Liver (tissue), 8 donors: ENCODE measurements at regions not wholly inside any gene's neighbourhood (a gene's known extent, or its start where the extent isn't known, plus 50 kb on each side); places are given as distances from the start of the nearest gene placed in this dataset.
A peak's percentile ranks its signal among the peaks of the same experiment; 100 is the strongest.

Experiments
- DNase-seq: peaks from one replicate; pipeline ENCODE4 v3.0.0-alpha.2; 2017; ENCODE audit warnings: low spot score
- H3K27ac ChIP-seq, 2 donors: one replicate each; pipeline ENCODE4 v1.7.0; 2013; ENCODE audit warnings: inconsistent platforms in 2 of 2, low read length in 2 of 2, control low read depth in 1 of 2, low read depth in 1 of 2, mild to moderate bottlenecking in 1 of 2
- H3K27me3 ChIP-seq, 4 donors: one replicate each; pipeline versions ENCODE4 v1.6.1 to v1.7.0; 2013; ENCODE audit warnings: low read length in 3 of 4, inconsistent platforms in 1 of 4, mild to moderate bottlenecking in 1 of 4, moderate library complexity in 1 of 4; ENCODE audit not compliant: control insufficient read depth in 4 of 4, insufficient read depth in 4 of 4
- H3K36me3 ChIP-seq, 4 donors: one replicate each; pipeline versions ENCODE4 v1.6.1 to v1.7.0; 2013; ENCODE audit warnings: low read length in 3 of 4, mild to moderate bottlenecking in 3 of 4, low read depth in 1 of 4, moderate library complexity in 1 of 4; ENCODE audit not compliant: control insufficient read depth in 4 of 4, insufficient read depth in 3 of 4
- H3K4me1 ChIP-seq, 4 donors: one replicate each; pipeline versions ENCODE4 v1.6.1 to v1.7.0; 2013; ENCODE audit warnings: low read length in 3 of 4, mild to moderate bottlenecking in 3 of 4, moderate library complexity in 1 of 4; ENCODE audit not compliant: control insufficient read depth in 4 of 4, insufficient read depth in 4 of 4
- H3K4me3 ChIP-seq, 3 donors: one replicate each; pipeline versions ENCODE4 v1.6.1 to v1.7.0; 2013; ENCODE audit warnings: low read length in 3 of 3, control low read depth in 1 of 3, low read depth in 1 of 3, mild to moderate bottlenecking in 1 of 3
- H3K9ac ChIP-seq, 2 donors: one replicate each; pipeline ENCODE4 v1.7.0; 2013; ENCODE audit warnings: low read length in 2 of 2, mild to moderate bottlenecking in 2 of 2, moderate library complexity in 2 of 2, control low read depth in 1 of 2, low read depth in 1 of 2
- H3K9me3 ChIP-seq, 4 donors: one replicate each; pipeline versions ENCODE4 v1.6.1 to v1.7.0; 2013; ENCODE audit warnings: low read length in 3 of 4; ENCODE audit not compliant: control insufficient read depth in 4 of 4
- EGR1 ChIP-seq, 2 donors: IDR thresholded peaks; 2 replicates each; pipeline ENCODE4 v1.6.1; 2016 to 2018; ENCODE audit warnings: antibody characterized with exemption in 2 of 2, low read depth in 2 of 2
- FOXA1 ChIP-seq: IDR thresholded peaks from 2 replicates; pipeline ENCODE4 v1.6.1; 2016; ENCODE audit warnings: antibody characterized with exemption
- FOXA2 ChIP-seq: IDR thresholded peaks from 2 replicates; pipeline ENCODE4 v1.6.1; 2016; ENCODE audit warnings: antibody characterized with exemption
- GABPA ChIP-seq, 2 donors: IDR thresholded peaks in 1 of 2; conservative IDR thresholded peaks in 1 of 2; 2 replicates each; pipeline ENCODE4 v1.6.1; 2016; ENCODE audit warnings: antibody characterized with exemption in 2 of 2, mild to moderate bottlenecking in 1 of 2, moderate library complexity in 1 of 2
- HNF4A ChIP-seq, 2 donors: conservative IDR thresholded peaks; 2 replicates each; pipeline ENCODE4 v1.6.1; 2016; ENCODE audit warnings: antibody characterized with exemption in 2 of 2, mild to moderate bottlenecking in 2 of 2
- HNF4G ChIP-seq: IDR thresholded peaks from 2 replicates; pipeline ENCODE4 v1.6.1; 2016; ENCODE audit warnings: antibody characterized with exemption
- JUND ChIP-seq, 2 donors: IDR thresholded peaks; 2 replicates each; pipeline ENCODE4 v1.6.1; 2016; ENCODE audit warnings: antibody characterized with exemption in 2 of 2
- NR2F2 ChIP-seq: IDR thresholded peaks from 2 replicates; pipeline ENCODE4 v1.6.1; 2016; ENCODE audit warnings: antibody characterized with exemption
- RAD21 ChIP-seq, 2 donors: IDR thresholded peaks; 2 replicates each; pipeline ENCODE4 v1.6.1; 2016; ENCODE audit warnings: antibody characterized with exemption in 2 of 2, mild to moderate bottlenecking in 2 of 2
- REST ChIP-seq: IDR thresholded peaks from 2 replicates; pipeline ENCODE4 v1.6.1; 2016; ENCODE audit warnings: antibody characterized with exemption, mild to moderate bottlenecking
- RXRA ChIP-seq, 2 donors: IDR thresholded peaks; 2 replicates each; pipeline ENCODE4 v1.6.1; 2017 to 2018; ENCODE audit warnings: antibody characterized with exemption in 2 of 2, mild to moderate bottlenecking in 1 of 2
- SP1 ChIP-seq: IDR thresholded peaks from 2 replicates; pipeline ENCODE4 v1.6.1; 2018; ENCODE audit warnings: antibody characterized with exemption, mild to moderate bottlenecking
- TAF1 ChIP-seq: conservative IDR thresholded peaks from 2 replicates; pipeline ENCODE4 v1.6.1; 2016; ENCODE audit warnings: antibody characterized with exemption, mild to moderate bottlenecking
- YY1 ChIP-seq: IDR thresholded peaks from 2 replicates; pipeline ENCODE4 v1.6.1; 2016; ENCODE audit warnings: antibody characterized with exemption, mild to moderate bottlenecking
- WGBS: extraction: QIAGEN DNeasy Blood & Tissue Kit; methylation state at CpG from one replicate; pipeline ENCODE4 v1.1.7; 2013; 5-methylcytosine and 5-hydroxymethylcytosine counted together
- TF ChIP-seq, protein P1 (sequence below): fragments of 150-350 bp; IDR thresholded peaks from 2 replicates; pipeline ENCODE4 v1.5.1; 2017; ENCODE audit warnings: improper control_type of control experiment, low read depth, low read length; ENCODE audit not compliant: missing input control
- TF ChIP-seq, protein P2 (sequence below): IDR thresholded peaks from 2 replicates; pipeline ENCODE4 v1.6.1; 2016; ENCODE audit warnings: antibody characterized with exemption
- TF ChIP-seq, protein P3 (sequence below): IDR thresholded peaks from 2 replicates; pipeline ENCODE4 v1.6.1; 2016; ENCODE audit warnings: antibody characterized with exemption
- TF ChIP-seq, protein P4 (sequence below): IDR thresholded peaks from 2 replicates; pipeline ENCODE4 v1.6.1; 2016; ENCODE audit warnings: antibody characterized with exemption
- donor health status: healthy.
- donor health status: healthy.
- donor health status: healthy.
- donor health status: healthy.
- donor health status: healthy.

DNA sequence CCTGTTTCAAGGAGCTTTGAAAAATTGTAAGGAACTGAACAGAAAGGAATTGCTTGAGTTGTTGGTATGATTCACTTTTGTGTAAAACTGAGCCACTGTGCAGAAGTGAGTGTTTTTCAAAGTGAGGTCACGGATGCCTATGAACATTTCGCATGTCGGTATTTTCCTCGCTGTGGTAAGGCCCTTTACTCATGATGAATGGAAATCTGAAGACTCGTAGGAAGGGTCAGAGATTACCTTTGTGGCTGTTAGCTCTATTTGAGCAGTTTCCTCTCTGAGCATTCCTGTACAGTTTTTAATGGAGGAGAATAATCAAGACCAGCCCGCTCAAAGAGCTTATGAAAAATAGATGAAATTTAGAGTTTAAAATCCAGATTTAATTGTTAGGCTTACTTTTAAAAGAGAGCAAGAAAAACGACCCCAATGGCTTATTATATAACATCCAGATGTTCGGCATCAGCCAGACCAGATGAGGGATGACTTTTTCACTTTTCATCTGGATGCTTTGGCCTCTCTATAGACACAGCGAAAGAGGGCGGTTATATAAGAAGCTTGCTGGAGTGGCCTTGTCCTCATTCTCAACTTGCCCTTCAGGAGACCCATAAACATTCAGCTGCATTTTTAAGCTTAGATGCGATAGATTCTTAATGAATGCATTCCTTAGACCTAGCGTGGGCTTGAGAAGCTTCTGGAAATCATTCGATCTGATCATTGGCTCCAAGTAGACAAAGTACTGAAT, 99.5 kb downstream of the CD83 start (continued):
- TF ChIP-seq, protein P1, sequence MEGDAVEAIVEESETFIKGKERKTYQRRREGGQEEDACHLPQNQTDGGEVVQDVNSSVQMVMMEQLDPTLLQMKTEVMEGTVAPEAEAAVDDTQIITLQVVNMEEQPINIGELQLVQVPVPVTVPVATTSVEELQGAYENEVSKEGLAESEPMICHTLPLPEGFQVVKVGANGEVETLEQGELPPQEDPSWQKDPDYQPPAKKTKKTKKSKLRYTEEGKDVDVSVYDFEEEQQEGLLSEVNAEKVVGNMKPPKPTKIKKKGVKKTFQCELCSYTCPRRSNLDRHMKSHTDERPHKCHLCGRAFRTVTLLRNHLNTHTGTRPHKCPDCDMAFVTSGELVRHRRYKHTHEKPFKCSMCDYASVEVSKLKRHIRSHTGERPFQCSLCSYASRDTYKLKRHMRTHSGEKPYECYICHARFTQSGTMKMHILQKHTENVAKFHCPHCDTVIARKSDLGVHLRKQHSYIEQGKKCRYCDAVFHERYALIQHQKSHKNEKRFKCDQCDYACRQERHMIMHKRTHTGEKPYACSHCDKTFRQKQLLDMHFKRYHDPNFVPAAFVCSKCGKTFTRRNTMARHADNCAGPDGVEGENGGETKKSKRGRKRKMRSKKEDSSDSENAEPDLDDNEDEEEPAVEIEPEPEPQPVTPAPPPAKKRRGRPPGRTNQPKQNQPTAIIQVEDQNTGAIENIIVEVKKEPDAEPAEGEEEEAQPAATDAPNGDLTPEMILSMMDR: no peak
- TF ChIP-seq HNF4A (conservative IDR thresholded peaks at IDR 0.05) (no peak), GABPA (IDR thresholded peaks at IDR 0.05 in 1 of 2, conservative IDR thresholded peaks at IDR 0.05 in 1 of 2) (no peak)

- 33% methylated on average over 12 of the region's 12 CpGs for WGBS
- TF ChIP-seq FOXA2 (peak; percentile 6), RAD21 (IDR thresholded peaks at IDR 0.05) (peak in 1 of 2 donors; percentile 43), HNF4G (no peak), TAF1 (no peak), SP1 (peak; percentile 49), HNF4A (conservative IDR thresholded peaks at IDR 0.05) (peak; percentile 37 to 61), REST (no peak), EGR1 (IDR thresholded peaks at IDR 0.05; ENCODE audit: low read depth in 2 of 2) (no peak), RXRA (IDR thresholded peaks at IDR 0.05) (peak; percentile 8 to 57), YY1 (peak; percentile 26), JUND (IDR thresholded peaks at IDR 0.05) (no peak), FOXA1 (no peak), NR2F2 (no peak), GABPA (IDR thresholded peaks at IDR 0.05 in 1 of 2, conservative IDR thresholded peaks at IDR 0.05 in 1 of 2) (no peak)
- TF ChIP-seq, protein P1: no peak
- TF ChIP-seq, protein P2, sequence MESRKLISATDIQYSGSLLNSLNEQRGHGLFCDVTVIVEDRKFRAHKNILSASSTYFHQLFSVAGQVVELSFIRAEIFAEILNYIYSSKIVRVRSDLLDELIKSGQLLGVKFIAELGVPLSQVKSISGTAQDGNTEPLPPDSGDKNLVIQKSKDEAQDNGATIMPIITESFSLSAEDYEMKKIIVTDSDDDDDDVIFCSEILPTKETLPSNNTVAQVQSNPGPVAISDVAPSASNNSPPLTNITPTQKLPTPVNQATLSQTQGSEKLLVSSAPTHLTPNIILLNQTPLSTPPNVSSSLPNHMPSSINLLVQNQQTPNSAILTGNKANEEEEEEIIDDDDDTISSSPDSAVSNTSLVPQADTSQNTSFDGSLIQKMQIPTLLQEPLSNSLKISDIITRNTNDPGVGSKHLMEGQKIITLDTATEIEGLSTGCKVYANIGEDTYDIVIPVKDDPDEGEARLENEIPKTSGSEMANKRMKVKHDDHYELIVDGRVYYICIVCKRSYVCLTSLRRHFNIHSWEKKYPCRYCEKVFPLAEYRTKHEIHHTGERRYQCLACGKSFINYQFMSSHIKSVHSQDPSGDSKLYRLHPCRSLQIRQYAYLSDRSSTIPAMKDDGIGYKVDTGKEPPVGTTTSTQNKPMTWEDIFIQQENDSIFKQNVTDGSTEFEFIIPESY: no peak
- TF ChIP-seq, protein P3, sequence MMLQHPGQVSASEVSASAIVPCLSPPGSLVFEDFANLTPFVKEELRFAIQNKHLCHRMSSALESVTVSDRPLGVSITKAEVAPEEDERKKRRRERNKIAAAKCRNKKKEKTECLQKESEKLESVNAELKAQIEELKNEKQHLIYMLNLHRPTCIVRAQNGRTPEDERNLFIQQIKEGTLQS: no peak
- TF ChIP-seq, protein P4, sequence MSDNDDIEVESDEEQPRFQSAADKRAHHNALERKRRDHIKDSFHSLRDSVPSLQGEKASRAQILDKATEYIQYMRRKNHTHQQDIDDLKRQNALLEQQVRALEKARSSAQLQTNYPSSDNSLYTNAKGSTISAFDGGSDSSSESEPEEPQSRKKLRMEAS: peak; percentile 12
- Histone ChIP-seq H3K4me3 (peak overlapping the region; percentile 5 to 32 (median 23)), H3K36me3 (no peaks in the 10 kb centered on the region), H3K4me1 (peaks cover 0 to 15% (median 13%) of the 10 kb centered on the region in 4 donors), H3K9me3 (no peaks in the 10 kb centered on the region), H3K27me3 (no peaks in the 10 kb centered on the region), H3K9ac (peak overlapping the region; percentile 16 to 28), H3K27ac (peak overlapping the region in 1 of 2 donors; percentile 33)
- DNase-seq: no peak
These were observed 100.4 kb downstream of the CD83 start for GRCh38 chr6:14217728-14218518.
